NCI-H774 (cell line): ENCODE measurements at regions not wholly inside any gene's neighbourhood (a gene's known extent, or its start where the extent isn't known, plus 50 kb on each side); places are given as distances from the start of the nearest gene placed in this dataset.

Source experiments
- DNase-seq: peaks from one replicate; lab custom pipeline; 2025; lab: John Stamatoyannopoulos, UW

GRCh38 chr13:86945584-86945983 is 725.6 kb upstream of the SLITRK5 start:
- DNase-seq: no peak

- DNase-seq: no peak
Measured at GRCh38 chr13:86946734-86947133, 724.4 kb upstream of the SLITRK5 start.

DNA sequence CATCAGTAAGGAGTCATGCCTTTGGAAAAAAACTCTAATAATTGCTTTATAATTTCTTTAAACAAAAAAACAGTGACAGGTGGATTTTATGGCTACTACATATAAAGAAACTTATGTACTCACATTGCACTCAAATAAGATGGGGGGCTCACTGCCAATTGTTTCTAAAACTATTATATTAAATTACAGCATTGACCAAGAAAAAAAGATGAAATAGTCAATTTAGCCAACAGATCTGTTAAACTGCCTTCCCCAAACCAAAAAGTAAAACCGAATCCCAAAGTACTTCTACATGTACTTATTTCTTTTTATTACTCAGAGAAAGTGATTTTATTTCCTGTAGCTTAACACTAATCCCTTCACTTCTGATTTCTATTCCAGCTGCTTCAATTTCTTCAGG is 716.8 kb upstream of the SLITRK5 start:
- DNase-seq: no peak

- DNase-seq: no peak
Measured at GRCh38 chr13:86960876-86961275, 710.3 kb upstream of the SLITRK5 start.

DNA sequence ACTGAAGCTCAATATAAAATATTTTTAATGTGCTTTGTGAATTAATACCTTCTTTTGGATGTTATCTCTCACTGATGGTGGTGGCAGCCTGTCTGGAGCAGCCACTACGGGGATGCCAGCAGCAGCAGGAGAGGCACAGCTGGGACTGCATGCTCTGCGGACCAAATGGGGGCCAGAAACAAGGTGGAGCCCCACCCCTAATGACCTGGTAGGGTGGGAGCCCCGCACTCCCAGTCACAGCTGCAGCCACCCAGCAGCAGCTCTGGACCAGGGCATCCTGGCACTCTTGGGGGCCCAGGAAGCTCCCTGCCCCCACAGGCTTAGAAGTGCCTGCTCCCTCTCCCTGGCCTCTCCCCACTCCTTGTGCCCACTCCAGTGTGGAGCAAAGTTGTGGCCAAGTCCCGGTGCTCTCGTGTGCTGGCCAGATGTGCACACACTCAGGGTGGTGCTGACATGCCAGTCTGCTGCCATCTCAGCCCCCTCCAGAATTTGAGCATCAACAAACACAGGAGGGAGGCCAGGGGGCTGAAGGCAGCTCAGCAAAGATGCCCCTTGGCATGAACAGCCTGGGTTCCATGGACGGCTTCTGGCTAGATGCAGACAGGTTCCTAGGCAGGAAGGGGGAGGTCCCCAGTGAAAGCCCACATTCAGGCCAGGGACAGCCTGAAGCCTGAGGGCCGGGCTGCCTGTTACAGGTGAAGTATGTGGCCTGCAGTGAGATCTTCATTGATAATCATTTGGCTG is 696.7 kb upstream of the SLITRK5 start:
- DNase-seq: no peak

DNA sequence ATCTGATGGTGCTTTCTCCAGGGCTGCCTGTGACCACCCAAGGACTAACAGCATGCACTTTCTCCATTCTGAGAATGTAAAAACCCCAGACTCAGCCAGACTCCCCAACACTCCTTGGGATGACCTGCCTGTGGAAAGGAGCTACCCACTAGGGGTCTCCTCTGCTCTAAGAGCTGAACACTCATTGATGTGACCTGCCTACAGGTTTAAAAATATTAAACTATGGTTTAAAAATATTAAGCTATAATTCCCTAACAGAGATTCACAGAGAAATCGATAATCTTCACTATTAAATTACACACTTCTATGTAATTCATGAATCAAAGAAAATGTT is 696.2 kb upstream of the SLITRK5 start:
- no peak for DNase-seq

- DNase-seq: no peak
Measured at GRCh38 chr13:86976521-86977324, 694.4 kb upstream of the SLITRK5 start.

DNA sequence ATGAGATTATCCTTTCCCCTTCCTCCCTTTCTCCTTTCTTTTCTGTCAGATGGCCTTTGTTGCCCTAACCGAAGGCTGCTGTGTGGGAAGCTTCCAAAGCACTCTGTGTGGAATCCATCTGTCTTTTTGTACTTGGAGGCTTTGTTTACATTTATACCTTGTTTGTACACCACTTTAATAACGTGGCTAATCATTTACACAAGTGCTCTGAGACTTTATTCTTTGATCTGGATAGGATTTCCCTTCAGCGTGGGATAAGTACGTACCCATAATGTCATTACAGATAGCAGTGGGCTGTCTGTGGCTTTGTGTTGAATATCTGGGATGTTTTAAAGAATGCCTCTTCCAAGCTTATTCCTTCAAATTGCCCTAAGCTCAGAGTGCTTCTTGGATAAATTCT is 684.7 kb upstream of the SLITRK5 start:
- peak; percentile 13 for DNase-seq

DNA sequence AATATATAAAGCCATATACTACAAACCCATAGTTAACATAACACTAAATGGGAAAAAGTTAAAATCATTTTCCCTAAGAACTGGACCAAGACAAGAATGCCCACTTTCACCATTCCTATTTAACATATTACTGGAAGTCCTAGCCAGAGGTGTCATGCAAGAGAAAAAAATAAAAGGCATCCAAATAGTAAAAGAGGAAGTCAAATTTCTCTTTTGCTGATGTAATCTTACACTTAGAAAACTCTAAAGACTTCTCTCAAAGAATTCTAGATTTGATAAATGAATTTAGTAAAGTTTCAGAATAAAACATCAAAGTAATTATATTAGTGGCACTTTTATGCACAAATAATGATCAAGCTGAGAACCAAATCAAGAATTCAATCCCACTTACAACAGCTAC is 678.9 kb upstream of the SLITRK5 start:
- DNase-seq: no peak

DNA sequence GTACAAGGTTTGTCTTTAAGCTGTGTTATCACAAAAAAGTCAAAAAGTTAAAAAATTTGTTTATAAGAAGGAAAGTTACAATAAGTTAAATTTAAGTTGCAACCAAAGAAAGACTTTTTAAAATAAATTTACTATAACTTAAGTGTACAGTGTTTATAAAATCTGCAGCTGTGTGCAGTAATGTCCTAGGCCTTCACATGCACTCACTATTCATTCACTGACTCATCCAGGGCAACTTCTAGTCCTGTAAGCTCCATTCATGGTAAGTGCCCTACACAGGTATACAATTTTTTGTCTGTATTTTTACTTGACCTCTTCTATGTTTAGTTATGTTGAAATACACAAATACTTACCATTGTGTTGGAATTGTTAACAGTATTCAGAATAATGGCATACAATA is 667.9 kb upstream of the SLITRK5 start:
- no peak for DNase-seq

GRCh38 chr13:87005511-87005910 is 665.7 kb upstream of the SLITRK5 start:
- DNase-seq: no peak

- no peak for DNase-seq
Measured at GRCh38 chr13:87035526-87035925, 635.6 kb upstream of the SLITRK5 start.

GRCh38 chr13:87042946-87043345 is 628.2 kb upstream of the SLITRK5 start:
- DNase-seq: no peak

DNA sequence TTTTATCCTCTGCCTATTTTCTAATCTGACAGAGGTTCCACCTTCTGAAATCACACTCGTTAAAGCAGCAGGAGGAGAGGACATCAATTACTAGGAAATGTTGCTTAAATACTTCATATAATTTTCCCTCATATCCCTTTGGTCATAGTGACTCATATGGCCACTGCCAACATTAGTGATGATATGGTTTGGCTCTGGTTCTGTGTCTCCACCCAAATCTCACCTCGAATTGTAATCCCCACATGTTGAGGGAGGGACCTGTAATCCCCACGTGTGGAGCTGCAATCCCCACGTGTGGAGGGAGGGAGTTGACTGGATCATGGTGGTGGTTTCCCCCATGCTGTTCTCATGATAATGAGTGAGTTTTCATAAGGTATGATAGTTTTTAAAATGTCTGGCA is 618.4 kb upstream of the SLITRK5 start:
- no peak for DNase-seq

DNA sequence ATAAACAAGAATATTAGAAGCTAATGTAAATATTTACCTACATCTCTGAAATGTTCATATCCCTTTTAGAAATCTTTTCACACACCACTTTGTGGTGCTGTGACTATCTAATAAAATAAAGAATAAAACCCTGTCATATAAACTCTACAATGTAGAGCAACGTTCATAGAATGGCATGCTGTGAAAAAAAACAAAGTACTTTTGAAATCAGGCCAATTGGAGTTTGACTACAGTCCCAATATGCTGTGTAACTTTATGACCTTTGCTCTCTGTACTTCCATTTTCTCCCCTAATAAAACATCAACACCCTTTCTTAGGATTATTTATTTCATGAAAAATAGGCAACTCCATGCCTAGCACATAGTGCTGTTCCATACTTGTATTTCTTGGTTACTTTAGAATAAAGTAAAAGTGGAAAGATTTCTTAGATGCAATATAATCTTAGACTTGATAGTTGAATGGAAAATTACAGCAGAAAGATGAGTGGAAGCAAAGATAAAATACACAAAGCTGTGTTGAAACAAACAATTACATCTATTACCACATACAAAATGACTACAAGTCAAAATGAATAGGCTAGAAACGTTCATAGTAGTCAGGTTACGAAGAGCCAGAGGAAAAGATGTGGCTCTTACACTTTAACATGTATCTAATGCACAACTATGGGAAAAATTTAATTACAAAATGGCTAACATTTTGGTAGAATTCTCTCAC is 613.2 kb upstream of the SLITRK5 start:
- no peak for DNase-seq

DNA sequence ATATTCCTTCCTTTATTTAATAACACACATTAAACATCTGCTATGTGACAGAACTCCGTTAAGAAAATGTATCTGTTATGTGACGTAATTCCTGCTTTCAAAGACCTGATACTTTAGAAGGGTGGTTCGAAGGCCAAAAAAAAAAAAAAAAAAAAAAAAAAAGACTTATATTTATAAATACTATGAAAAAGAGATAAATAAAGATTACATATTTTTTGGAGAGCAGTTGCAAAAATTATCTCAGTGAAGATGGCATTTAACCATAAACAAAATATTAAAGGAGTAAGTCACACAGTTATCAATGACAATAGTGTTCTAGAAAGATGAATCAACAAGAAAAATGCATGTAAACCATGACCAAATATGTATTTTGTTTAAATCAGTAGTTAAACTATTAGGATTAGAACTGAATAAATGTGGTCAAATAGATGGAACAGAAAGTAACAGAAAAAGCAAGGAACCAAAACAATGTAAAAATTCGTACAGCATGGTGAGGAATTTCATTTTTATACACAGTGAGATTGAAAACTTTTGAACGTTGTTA is 612.3 kb upstream of the SLITRK5 start:
- DNase-seq: no peak

DNA sequence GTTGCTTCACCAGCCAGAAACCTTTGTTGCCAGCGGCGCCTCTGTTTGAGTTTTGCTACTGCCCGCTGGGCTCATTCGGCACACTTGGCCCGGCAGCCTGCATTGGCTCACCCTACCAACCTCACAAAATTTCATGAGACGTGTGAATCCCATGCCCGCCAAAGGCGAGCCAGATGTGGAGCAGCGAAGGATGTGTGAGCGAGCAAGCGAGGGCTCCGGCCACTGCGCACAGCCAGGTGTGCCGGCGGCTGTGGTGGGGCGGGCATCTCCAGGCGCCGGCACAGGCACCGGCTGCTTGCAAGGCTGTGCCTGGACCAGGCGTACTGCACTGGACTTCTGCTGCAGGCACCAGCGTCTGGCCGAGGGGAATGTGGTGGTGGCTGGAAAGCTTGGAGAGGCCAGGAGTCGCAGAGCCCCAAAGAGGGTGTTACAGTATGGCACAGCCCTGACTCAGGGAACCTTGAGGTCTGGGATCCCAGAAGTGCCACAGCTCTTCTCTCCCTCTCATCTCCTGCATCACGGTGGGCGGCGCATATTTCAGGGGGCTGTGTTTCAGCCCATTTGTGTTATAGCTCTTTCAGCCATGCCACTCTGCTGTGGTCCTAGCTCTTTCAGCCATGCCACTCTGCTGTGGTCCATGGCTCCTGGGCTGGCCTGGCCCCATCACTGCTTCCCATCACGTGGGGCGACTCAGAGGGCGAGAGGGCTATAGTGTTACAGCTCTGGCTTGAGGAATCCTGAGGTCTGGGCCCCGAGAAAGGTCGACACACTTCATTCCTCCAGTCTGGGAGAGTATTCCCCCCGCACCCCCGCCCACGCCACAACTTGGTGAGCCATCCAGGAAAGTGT is 592.0 kb upstream of the SLITRK5 start:
- no peak for DNase-seq

- DNase-seq: no peak
Measured at GRCh38 chr13:87080100-87080779, 590.9 kb upstream of the SLITRK5 start.

- DNase-seq: no peak
Measured at GRCh38 chr13:87084192-87084591, 587.0 kb upstream of the SLITRK5 start.

- no peak for DNase-seq
Measured at GRCh38 chr13:87087741-87088140, 583.4 kb upstream of the SLITRK5 start.

GRCh38 chr13:87089391-87089790 is 581.8 kb upstream of the SLITRK5 start:
- DNase-seq: no peak
